SK-N-MC (cell line): ENCODE measurements at regions not wholly inside any gene's neighbourhood (a gene's known extent, or its start where the extent isn't known, plus 50 kb on each side); places are given as distances from the start of the nearest gene placed in this dataset.

Experiments
- DNase-seq: peaks from one replicate; pipeline ENCODE4 v3.0.0-alpha.2; 2011; ENCODE audit warnings: low read depth, low spot score
- H3K27ac ChIP-seq: fragments of 200-600 bp; sonication (generic); 2 replicates; pipeline ENCODE4 v1.5.1; 2016; ENCODE audit warnings: mixed run types
- H3K36me3 ChIP-seq: fragments of 200-600 bp; sonication (generic); 2 replicates; pipeline ENCODE4 v1.6.1; 2017; ENCODE audit warnings: antibody characterized with exemption, low read length, mixed read lengths; ENCODE audit not compliant: insufficient read depth
- H3K4me3 ChIP-seq: fragments of 200-600 bp; sonication (generic); 2 replicates; pipeline ENCODE4 v1.5.1; 2016
- H3K9ac ChIP-seq: fragments of 200-600 bp; sonication (generic); 2 replicates; pipeline ENCODE4 v1.8.0; 2017; ENCODE audit warnings: mixed run types, mixed read lengths; ENCODE audit not compliant: insufficient read length
- H3K9me3 ChIP-seq: fragments of 200-600 bp; sonication (generic); 2 replicates; pipeline ENCODE4 v1.6.1; 2017; ENCODE audit warnings: low read depth, mild to moderate bottlenecking, antibody characterized with exemption, low read length, moderate library complexity, mixed read lengths
- EZH2 ChIP-seq: fragments of 200-600 bp; sonication (generic); IDR thresholded peaks from one replicate; pipeline ENCODE4 v1.6.1; 2017; ENCODE audit warnings: antibody characterized with exemption
- FOXP2 ChIP-seq: optimal IDR thresholded peaks from 2 replicates; pipeline ENCODE3; 2011; ENCODE audit warnings: mild to moderate bottlenecking, moderate library complexity; ENCODE audit not compliant: insufficient read depth; ENCODE audit errors: extremely low read length, control extremely low read depth
- POLR2AphosphoS5 ChIP-seq: IDR thresholded peaks from 2 replicates; pipeline ENCODE4 v1.6.1; 2012; ENCODE audit warnings: mild to moderate bottlenecking, low read depth, low read length, borderline replicate concordance

- no peak for DNase-seq
Observed at GRCh38 chr9:6134661-6135180, 80.9 kb upstream of the IL33 start.

GRCh38 chr9:6133346-6134063 lies 82.1 kb upstream of the IL33 start:
- Histone ChIP-seq H3K36me3 (no peaks in the 10 kb centered on the region), H3K4me3 (no peak overlapping the region), H3K9me3 (no peaks in the 10 kb centered on the region), H3K27ac (no peak overlapping the region), H3K9ac (no peak overlapping the region)
- no peak for DNase-seq
- TF ChIP-seq POLR2AphosphoS5 (no peak), EZH2 (no peak), FOXP2 (no peak)

More at GRCh38 chr9:6134661-6135180, 80.9 kb upstream of the IL33 start:
- Histone ChIP-seq H3K36me3 (no peaks in the 10 kb centered on the region), H3K9me3 (no peaks in the 10 kb centered on the region), H3K4me3 (no peak overlapping the region), H3K9ac (no peak overlapping the region), H3K27ac (no peak overlapping the region)
- TF ChIP-seq FOXP2: no peak
- no peak for TF ChIP-seq POLR2AphosphoS5
- TF ChIP-seq EZH2: no peak

GRCh38 chr9:6132650-6133049 lies 83.0 kb upstream of the IL33 start:
- H3K9me3 ChIP-seq: no peaks in the 10 kb centered on the region
- no peak for DNase-seq
- no peak overlapping the region for H3K27ac ChIP-seq
- H3K36me3 ChIP-seq: no peaks in the 10 kb centered on the region
- H3K4me3 ChIP-seq: no peak overlapping the region
- H3K9ac ChIP-seq: no peak overlapping the region
- TF ChIP-seq EZH2 (no peak), POLR2AphosphoS5 (no peak), FOXP2 (no peak)

- no peaks in the 10 kb centered on the region for H3K9me3 ChIP-seq
- no peak overlapping the region for H3K9ac ChIP-seq
- DNase-seq: no peak
- TF ChIP-seq POLR2AphosphoS5: no peak
- no peak for TF ChIP-seq EZH2
- H3K36me3 ChIP-seq: no peaks in the 10 kb centered on the region
- H3K27ac ChIP-seq: no peak overlapping the region
- H3K4me3 ChIP-seq: no peak overlapping the region
Observed at GRCh38 chr9:6128030-6128429, 87.6 kb upstream of the IL33 start.

GRCh38 chr9:6126377-6126776 lies 89.2 kb upstream of the IL33 start:
- TF ChIP-seq FOXP2 (no peak), POLR2AphosphoS5 (no peak), EZH2 (no peak)
- Histone ChIP-seq H3K36me3 (no peaks in the 10 kb centered on the region), H3K4me3 (no peak overlapping the region), H3K9ac (no peak overlapping the region), H3K27ac (no peak overlapping the region), H3K9me3 (no peaks in the 10 kb centered on the region)
- DNase-seq: no peak

- Histone ChIP-seq H3K27ac (no peak overlapping the region), H3K9me3 (no peaks in the 10 kb centered on the region), H3K9ac (no peak overlapping the region), H3K4me3 (no peak overlapping the region), H3K36me3 (no peaks in the 10 kb centered on the region)
- no peak for TF ChIP-seq POLR2AphosphoS5
- TF ChIP-seq FOXP2: no peak
- TF ChIP-seq EZH2: no peak
- DNase-seq: no peak
Observed at GRCh38 chr9:6123416-6123815, 92.2 kb upstream of the IL33 start.

- H3K36me3 ChIP-seq: no peaks in the 10 kb centered on the region
- H3K4me3 ChIP-seq: no peak overlapping the region
- no peak overlapping the region for H3K27ac ChIP-seq
- no peak for TF ChIP-seq FOXP2
- TF ChIP-seq EZH2: no peak
- TF ChIP-seq POLR2AphosphoS5: no peak
- no peak for DNase-seq
- H3K9ac ChIP-seq: no peak overlapping the region
- no peaks in the 10 kb centered on the region for H3K9me3 ChIP-seq
Observed at GRCh38 chr9:6121707-6122106, 93.9 kb upstream of the IL33 start.

GRCh38 chr9:6114424-6114823 lies 99.0 kb upstream of the RANBP6 start:
- Histone ChIP-seq H3K9me3 (no peaks in the 10 kb centered on the region), H3K27ac (no peak overlapping the region), H3K9ac (no peak overlapping the region), H3K4me3 (no peak overlapping the region), H3K36me3 (no peaks in the 10 kb centered on the region)
- no peak for DNase-seq
- TF ChIP-seq FOXP2: no peak
- TF ChIP-seq POLR2AphosphoS5: no peak
- no peak for TF ChIP-seq EZH2

GRCh38 chr9:6113819-6114218 lies 98.4 kb upstream of the RANBP6 start:
- no peak for DNase-seq
- Histone ChIP-seq H3K36me3 (no peaks in the 10 kb centered on the region), H3K9me3 (no peaks in the 10 kb centered on the region), H3K9ac (no peak overlapping the region), H3K4me3 (no peak overlapping the region), H3K27ac (no peak overlapping the region)
- TF ChIP-seq EZH2 (no peak), POLR2AphosphoS5 (no peak), FOXP2 (no peak)
